NB4 (cell line): ENCODE measurements at regions not wholly inside any gene's neighbourhood (a gene's known extent, or its start where the extent isn't known, plus 50 kb on each side); places are given as distances from the start of the nearest gene placed in this dataset.

ENCODE experiments used
- DNase-seq: peaks from one replicate; pipeline ENCODE4 v3.0.0; 2010; ENCODE audit warnings: low read depth
- H3K4me3 ChIP-seq: one replicate; pipeline ENCODE4 v1.5.1; 2011; ENCODE audit warnings: mild to moderate bottlenecking, low read depth, low read length, moderate library complexity
- MYC ChIP-seq: IDR thresholded peaks from 2 replicates; pipeline ENCODE4 v1.6.1; 2011; ENCODE audit warnings: low read depth, low read length
- POLR2A ChIP-seq: IDR thresholded peaks from 2 replicates; pipeline ENCODE4 v1.6.1; 2011; ENCODE audit warnings: mild to moderate bottlenecking; ENCODE audit not compliant: insufficient read length; ENCODE audit errors: extremely low read depth
- TF ChIP-seq, protein P1 (sequence below): IDR thresholded peaks from 2 replicates; pipeline ENCODE4 v1.6.1; 2011; ENCODE audit warnings: low read depth, low read length
- TF ChIP-seq, protein P2 (sequence below): IDR thresholded peaks from one replicate; pipeline ENCODE4 v1.5.1; 2012; ENCODE audit warnings: low read depth, low read length

DNA sequence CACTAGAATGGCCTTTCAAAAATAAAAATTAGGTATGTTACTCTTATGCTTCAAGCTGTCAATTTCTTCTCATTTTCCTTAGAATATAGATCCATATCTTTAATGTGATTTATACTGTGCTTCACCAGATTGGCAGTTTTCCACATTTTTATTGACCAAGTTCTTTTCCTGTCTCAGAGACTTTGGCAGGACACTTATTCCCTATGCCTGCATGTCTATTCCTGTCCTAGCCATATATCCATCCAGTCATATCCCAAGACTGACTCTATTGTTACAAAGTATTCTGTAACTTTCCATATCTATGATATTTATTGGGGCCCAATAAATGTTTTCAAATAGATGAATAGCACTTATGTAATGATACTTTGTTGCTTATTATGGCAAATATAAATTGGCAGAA, 450.7 kb downstream of the GASK1B start:
- DNase-seq: no peak
- TF ChIP-seq MYC: no peak
- TF ChIP-seq, protein P1, sequence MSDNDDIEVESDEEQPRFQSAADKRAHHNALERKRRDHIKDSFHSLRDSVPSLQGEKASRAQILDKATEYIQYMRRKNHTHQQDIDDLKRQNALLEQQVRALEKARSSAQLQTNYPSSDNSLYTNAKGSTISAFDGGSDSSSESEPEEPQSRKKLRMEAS: no peak
- TF ChIP-seq, protein P2, sequence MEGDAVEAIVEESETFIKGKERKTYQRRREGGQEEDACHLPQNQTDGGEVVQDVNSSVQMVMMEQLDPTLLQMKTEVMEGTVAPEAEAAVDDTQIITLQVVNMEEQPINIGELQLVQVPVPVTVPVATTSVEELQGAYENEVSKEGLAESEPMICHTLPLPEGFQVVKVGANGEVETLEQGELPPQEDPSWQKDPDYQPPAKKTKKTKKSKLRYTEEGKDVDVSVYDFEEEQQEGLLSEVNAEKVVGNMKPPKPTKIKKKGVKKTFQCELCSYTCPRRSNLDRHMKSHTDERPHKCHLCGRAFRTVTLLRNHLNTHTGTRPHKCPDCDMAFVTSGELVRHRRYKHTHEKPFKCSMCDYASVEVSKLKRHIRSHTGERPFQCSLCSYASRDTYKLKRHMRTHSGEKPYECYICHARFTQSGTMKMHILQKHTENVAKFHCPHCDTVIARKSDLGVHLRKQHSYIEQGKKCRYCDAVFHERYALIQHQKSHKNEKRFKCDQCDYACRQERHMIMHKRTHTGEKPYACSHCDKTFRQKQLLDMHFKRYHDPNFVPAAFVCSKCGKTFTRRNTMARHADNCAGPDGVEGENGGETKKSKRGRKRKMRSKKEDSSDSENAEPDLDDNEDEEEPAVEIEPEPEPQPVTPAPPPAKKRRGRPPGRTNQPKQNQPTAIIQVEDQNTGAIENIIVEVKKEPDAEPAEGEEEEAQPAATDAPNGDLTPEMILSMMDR: no peak
- TF ChIP-seq POLR2A: no peak

DNA sequence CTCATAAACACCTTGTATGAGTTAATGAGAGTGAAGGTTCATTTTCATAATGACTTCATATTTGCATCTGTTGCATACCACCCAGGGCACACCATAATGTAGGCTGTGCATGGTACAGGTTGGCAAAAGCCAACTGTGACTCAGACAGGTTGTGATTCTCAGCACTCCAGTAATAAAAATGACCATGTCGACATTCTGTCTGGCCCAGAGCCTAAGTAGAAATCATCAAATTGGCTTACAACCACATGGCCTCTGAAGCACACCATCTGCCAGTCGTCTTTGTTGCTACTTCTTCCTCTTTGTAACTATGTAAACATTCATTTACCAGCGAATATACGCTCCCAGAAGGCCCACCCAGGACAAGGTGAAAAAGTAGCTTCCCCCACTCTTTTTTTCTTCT, 459.5 kb downstream of the GASK1B start:
- no peak overlapping the region for H3K4me3 ChIP-seq
- TF ChIP-seq, protein P2: no peak
- TF ChIP-seq, protein P1: no peak
- TF ChIP-seq POLR2A: no peak
- TF ChIP-seq MYC: no peak
- no peak for DNase-seq

More for the DNA sequence above, 450.7 kb downstream of the GASK1B start:
- H3K4me3 ChIP-seq: no peak overlapping the region

DNA sequence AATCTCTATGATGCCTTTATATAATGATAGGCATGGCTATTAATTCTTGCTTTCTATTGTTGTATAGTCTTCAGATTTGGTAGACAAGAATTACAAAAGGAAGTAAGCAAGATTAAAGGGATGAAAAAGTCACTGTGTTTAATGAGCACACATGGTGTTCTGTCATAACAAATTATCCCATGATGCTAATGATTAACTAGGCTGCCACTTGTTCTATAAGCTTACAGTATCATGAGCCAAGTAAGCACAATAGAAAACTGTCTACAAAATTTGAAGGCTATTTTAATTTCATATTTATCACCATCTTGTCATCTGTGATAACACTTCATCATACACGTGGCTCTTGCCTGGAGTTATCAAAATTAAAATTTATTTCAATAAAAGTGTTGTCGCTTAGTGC, 466.7 kb downstream of the GASK1B start:
- TF ChIP-seq, protein P1: no peak
- TF ChIP-seq POLR2A (no peak), MYC (no peak)
- TF ChIP-seq, protein P2: no peak
- H3K4me3 ChIP-seq: no peak overlapping the region
- no peak for DNase-seq

DNA sequence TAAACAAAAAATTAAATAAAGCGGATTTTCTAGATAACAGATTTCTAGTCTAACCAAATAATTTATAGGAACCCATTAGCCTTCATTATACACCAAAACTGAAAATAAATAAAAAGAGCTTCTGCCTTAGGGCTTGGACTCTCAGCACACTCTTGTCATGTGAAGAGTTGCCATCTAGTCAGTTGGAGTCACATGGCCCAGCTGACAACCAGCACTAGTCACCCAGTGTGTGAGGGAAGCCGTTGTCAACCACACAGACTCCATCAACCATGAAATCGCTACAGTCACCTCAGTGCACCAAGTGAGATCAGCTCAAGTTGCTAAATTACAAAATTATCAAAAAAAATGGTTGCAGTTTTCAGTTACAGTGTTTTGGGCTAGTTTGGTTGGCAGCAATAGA, 470.0 kb downstream of the GASK1B start:
- TF ChIP-seq, protein P1: no peak
- TF ChIP-seq MYC: no peak
- TF ChIP-seq, protein P2: no peak
- TF ChIP-seq POLR2A: no peak
- no peak overlapping the region for H3K4me3 ChIP-seq
- no peak for DNase-seq

DNA sequence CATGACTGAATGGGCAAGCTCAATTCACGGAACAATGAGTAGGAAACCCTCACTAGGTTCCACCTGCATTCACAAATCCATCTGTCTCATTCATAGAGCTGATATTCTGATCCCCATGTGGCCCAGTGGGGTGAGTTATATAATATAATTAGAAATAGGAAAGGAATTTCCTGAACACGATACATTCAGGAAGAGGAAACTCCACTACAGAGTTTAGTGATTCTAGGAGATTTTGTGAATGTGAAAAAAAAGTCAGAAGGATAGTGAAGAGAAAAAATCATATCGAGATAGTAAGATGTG, 471.2 kb downstream of the GASK1B start:
- no peak overlapping the region for H3K4me3 ChIP-seq
- TF ChIP-seq, protein P1: no peak
- TF ChIP-seq, protein P2: no peak
- TF ChIP-seq MYC (no peak), POLR2A (no peak)
- no peak for DNase-seq

DNA sequence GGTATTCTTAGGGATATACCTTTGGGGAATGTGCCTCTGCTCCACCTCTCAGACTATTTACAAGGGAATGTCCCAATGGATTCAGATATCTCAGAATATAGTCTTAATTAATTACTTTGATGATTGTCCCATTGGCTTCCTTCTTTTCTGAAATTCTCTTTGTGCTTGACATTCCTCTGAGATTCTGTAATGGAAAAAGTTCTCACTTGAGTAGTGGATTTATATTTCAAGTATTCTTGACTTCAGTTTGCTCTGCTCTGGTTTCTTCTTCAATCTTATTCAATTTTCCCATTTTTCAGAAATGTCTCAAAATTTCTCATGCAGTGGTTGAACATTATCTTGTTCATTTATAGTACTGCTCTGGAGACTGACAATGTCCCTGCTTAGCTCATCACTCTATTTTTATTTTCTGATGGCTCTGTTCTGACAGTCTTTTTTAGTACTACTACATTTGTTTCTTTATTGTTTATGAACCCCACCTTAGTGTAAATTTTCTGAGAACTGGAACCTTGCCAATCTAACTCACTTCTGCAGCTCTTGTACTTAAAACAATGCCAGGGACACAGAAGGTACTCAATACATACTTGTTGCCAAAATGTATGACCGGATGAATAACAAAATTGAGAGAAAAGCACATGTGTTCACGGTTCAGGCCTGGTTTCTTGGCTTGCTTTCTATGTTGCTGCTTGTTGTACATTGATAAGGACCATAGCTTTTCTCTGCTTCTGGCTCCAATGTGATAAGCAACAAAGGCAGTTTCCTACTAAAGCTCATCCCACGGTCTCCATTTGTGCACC, 471.7 kb downstream of the GASK1B start:
- no peak overlapping the region for H3K4me3 ChIP-seq
- DNase-seq: no peak
- no peak for TF ChIP-seq POLR2A

DNA sequence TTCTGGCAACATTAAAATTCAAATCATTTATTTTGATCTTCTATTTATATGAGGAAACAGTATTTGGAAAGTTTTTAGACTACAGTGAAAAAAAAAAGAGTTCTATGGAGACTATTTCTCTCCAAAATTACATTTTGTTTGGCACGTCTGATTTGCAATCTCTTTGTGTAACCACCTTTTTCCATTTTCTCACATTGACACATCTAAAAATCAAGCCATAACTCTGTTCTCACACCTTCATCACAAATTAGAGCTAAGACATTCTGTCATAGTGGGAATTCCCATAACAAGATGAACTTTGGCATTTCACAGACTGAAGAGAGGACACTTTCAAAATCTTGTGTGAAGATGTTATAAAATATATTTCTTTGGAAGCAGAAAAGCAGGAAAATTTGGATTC, 468.9 kb downstream of the GRIA2 start:
- no peak overlapping the region for H3K4me3 ChIP-seq
- DNase-seq: no peak
- TF ChIP-seq MYC (no peak), POLR2A (no peak)
- TF ChIP-seq, protein P2: no peak
- TF ChIP-seq, protein P1: no peak
